HT1080 (cell line): ENCODE measurements at regions not wholly inside any gene's neighbourhood (a gene's known extent, or its start where the extent isn't known, plus 50 kb on each side); places are given as distances from the start of the nearest gene placed in this dataset.

Experiments
- DNase-seq: peaks from one replicate; pipeline ENCODE4 v3.0.0-alpha.2; 2015; ENCODE audit warnings: low read depth

DNA sequence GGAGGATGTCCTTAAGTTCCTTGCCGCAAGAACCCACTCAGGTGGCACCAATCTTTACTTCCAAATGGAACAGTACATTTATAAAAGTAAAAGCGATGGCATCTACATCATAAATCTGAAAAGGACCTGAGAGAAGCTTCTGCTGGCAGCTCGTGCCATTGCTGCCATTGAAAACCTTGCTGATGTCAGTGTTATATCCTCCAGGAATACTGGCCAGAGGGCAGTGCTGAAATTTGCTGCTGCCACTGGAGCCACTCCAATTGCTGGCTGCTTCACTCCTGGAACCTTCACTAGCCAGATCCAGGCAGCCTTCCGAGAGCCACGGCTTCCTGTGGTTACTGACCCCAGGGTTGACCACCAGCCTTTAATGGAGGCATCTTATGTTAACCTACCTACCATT, 191.7 kb downstream of the TRIM27 start:
- DNase-seq, result no peak

DNA sequence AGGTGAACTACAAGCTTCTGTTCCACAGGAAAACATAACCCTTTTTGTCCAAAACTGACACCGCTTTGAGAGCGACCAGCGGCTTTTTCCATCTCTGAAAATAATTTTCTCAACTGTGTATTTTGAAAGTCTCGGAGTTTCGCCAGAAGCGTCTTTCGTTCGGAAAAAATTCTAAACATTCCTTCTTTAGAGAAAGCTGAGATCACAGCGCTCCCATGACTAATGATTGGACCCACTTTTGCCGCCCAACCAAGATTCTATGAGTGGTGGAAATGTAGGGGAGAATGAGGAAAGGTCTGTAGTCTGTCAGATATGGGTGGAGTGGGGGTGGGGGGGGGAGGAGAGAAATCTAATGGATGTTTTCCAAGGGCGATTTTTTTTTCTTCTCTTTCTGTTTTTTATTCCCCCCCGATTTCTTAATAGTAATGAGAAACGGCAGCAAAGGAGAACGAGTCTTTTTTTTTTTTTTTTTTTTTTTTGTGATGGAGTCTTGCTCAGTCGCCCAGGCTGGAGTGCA, 189.3 kb downstream of the TRIM27 start:
- DNase-seq, result no peak

DNA sequence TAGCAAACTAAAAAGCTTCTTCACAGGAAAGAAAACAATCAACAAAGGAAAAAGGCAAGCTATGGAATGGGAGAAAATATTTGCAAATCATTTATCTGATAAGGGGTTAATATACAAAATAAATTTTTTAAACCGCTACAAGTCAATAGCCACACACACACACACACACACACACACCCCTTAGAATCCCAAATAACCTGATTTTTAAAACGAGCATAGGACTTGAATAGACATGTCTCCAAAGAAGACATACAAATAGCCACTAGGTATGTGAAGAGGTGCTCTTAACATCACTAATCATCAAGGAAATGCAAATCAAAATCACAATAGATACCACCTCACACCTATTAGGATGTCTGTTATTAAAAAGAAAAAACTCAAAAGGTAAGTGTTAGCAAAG, 187.7 kb downstream of the TRIM27 start:
- no peak for DNase-seq

DNA sequence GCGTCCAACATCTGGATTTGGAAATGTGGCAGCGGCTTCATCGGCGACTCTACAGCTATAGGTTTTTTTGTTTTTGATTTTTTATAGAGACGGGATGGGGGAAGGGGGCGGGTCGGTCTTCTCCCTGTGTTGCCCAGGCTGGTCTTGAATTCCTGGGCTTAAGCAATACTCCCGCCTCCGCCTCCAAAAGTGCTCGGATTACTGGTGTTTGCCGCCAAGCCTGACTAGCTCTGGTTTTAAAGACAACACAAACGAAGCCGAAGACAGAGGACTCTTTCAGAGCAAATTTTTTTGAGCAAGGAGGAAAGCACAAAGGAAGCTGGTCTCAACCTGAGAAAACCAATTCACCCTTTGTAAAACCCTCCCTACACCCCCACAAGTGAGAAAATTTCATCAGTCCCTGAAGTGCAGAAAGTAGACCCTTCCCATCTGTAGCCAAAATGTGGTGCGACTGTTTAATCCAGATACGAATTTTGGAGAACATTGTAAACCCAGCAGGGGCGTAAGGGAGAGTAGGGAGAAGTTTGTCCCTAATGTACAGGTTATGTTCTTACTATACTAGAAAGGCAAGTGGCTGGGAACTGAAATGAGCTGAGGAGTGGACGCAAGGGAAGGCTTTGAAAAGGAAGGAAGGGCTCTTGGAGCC, 185.9 kb downstream of the TRIM27 start:
- no peak for DNase-seq

DNA sequence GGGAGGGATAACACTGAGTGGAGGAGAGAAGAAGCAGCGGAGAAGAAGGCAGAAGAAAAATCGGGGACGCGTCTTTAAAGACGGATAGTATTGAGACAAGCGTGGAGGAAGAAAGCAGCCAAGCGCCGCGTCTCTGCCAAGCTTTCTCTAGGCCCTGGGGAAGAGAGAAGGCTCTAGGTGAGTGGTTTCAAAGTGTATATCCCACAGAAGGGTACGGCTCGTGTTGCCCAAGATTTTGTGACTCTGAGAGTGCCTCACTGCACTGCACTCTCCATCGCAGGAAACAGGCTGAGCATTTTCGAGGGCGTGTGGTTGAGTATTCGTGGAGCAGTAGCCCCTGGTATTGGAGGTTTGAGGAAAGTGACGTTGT, 185.4 kb downstream of the TRIM27 start:
- no peak for DNase-seq

DNA sequence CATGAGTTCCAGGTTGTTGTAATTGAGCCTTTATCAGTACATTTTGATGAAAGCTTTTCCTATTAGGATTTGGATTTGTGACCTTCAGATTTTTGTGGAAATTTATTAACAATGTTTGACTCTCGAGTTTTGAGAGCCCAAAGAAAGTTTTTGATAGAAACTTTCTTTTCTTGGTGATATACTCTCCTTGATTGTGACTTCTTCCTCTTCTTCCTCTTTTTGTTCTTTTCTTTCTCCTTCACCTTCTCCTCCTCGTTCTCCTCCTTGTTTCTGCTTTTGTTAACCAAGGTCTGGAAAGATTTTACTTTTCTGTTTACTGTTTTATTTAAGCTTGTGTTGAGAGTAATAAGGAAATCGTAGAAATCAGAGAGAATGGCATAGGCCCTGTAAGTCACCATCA, 182.4 kb downstream of the TRIM27 start:
- no peak for DNase-seq

DNA sequence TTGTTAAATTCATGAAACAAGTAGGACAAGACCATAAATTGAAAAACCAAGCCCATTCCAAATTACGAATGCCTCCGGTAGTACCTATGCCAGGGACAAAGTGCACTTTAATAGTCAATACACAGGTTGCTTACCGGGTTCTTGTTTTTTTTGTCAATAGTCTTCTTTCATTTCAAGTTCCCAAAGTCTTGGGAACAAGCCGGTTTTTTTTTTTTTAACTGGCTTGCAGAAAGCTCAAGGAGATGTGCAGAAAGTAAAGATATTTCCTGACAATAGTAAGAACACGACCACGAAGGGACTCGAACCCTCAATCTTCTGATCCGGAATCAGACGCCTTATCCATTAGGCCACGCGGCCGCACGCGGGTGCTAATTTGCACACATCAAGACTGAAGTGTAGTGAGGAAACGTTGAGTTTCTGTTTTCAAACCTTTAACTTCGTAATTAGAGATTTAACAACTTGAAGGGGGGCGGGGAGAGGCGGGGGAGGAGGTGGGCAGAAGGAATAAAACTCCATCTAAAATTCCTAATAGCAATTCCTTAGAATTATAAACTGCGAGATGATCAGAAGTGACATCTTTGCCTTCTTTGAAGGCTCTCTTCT, 181.0 kb downstream of the TRIM27 start:
- DNase-seq, result peak; percentile 96

DNA sequence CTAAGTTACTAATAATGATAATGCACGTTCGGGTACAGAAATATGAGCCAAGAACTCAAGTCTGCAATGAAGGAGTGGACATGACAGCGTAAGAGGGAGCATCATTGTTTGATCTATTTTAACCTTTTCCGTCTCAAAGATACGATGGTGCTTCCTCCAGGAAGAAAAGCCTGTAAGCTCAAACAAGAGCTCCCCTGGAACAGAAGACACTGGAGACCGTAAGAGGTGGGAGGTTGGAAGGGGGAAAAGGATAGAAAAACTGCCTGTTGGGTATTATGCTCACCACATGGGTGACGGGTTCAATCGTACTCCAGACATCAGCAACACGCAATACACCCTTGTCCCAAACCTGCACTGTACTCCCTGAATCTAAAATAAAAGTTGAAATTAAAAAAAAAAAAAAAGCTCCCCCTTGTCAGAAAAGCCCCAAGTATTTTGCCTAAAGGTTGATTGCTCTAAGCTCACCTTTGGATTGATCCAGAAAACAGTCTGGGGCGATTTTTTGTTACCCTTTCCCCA, 180.5 kb downstream of the TRIM27 start:
- no peak for DNase-seq

DNA sequence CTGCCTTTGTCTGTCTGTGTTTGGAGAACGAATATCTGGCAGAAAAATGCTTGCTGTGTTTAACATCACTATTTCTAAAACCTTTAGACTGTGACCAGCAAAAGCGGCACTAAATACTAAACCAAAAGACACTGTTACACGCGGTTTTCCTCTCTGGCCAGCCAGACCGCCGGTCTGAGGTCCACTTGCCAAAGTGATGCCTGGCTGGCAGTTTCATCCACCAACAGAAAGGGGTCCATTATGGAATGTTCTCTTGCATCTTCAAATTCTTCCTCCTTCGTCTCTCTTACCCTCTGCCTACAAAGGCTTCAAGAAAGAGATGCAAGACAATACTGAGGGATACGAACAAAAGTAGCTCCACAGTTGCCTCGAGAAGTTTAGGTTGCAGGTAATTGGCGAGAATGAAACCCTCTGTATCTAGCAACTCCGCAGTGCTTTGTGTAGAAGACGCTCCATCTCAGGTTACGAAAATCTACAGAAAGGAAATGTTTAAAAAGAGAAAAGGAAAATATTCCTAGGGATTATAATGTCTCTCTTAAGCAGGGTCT, 176.6 kb downstream of the TRIM27 start:
- DNase-seq, result no peak

DNA sequence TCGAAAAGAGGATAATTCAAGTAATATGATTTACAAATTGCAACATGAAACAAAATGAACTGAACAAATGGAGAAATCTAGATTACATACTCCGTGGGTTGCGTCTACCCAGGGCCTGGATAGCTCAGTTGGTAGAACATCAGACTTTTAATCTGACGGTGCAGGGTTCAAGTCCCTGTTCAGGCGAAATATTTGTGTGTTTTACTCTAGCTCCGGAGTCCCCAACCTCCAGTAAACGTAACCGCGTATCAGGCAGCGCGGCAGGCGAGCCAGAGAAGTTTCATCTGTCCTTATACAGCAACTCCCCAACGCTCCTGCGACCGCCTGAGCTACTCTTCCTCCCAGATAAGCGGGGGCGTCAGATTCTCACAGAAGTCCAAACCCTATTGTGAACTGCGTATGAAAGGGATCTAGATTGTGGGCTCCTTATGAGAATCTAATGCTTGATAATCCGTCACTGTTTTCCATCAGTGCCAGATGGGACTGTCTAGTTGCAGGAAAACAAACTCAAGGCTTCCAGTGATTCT, 176.1 kb downstream of the TRIM27 start:
- DNase-seq, result peak; percentile 97

DNA sequence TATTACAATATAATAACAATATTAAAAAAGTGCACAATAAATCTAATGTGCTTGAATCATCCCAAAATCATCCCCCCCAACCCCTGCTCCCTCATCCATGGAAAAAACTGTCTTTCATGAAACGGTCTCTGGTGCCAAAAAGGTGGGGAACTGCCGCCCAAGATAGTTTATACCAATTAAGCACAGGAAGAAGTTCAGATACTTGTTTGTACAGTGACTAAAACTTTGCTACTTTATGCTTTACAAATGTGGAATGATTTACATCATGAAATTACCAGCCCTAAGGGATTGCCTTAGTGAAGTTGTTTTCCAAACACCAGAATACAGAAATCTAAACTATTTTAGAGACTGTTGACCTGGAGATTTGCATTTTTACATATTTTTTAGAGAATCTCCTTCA, 175.6 kb downstream of the TRIM27 start:
- no peak for DNase-seq

DNA sequence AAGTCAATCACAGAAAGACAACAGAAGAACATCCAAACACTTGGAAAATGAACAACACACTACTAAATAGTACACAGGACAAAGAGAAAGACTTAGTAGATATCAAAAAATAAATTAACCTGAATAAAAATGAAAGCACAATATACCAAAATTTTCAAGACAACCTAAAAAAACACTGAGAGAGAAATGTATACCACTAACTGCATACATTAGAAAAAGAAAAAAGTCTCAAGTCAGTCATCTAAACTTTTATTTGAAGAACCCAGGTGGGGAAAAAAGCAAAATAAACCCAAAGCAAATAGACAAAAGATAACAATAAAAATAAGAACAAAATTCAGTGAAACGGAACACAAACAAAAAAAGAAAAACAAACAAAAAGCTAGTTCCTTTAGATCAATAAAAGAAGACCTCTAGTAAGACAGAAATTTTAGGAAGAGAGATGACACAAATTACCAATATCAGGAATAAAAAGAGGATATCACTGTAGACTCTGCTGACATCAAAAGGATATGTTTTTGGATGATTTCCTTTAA, 172.8 kb downstream of the TRIM27 start:
- DNase-seq, result no peak

DNA sequence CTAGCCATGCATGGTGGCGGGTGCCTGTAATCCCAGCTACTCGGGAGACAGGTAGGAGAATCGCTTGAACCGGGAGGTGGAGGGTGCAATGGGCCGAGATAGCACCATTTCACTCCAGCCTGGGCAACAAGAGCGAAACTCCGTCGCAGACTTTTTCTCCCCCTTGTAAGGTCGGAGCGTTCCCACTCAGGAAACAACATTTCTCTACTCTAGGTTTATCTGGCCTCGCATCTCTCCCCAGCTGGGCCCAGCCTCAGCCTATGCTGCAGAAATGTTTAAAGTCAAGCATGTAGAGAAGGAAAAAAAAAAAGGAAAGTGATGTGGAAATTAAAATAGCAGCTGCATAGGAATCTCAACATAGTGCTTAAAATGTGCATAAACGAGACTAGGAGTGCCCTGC, 172.3 kb downstream of the TRIM27 start:
- DNase-seq, result no peak

DNA sequence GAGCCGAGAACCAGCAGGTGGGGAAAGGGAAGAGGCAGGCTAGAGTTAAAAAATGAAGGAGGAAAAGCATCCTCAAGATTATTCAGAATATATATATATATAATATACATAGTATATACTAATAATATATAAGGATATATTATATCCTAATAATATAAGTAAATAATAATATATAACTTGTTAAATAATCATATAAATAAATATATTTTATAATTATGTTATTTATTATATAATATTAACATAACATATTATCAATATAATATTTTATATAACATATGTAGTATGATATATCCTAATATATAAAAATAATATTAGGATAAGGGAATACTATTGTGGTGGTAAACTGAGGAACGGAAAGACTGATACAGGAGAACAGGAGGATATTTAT, 171.8 kb downstream of the TRIM27 start:
- no peak for DNase-seq

DNA sequence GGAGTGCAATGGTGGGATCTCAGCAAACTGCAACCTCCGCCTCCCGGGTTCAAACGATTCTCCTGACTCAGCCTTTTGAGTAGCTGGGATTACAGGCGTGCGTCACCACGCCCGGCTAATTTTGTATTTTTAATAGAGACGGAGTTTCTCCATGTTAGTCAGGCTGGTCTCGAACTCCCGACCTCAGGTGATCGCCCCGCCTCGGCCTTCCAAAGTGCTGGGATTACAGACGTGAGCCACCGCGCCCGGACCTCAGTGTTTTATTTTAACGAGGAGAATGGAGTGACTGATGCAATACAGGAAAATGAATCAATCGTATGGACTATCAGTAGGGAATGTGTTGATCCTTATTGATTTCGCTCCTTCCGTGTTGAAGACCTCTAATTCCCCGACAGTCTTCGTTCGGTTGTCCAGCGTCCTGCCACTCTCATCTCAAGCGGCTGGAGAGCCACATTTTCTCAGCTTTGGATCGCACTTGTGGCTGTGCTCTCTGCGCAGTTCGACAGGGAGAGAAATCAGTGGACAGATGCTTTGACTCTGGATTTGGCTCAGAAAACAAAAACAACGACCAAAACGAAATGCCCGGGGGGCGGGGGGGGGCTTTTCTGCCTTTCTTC, 166.2 kb downstream of the TRIM27 start:
- DNase-seq, result peak; percentile 73

DNA sequence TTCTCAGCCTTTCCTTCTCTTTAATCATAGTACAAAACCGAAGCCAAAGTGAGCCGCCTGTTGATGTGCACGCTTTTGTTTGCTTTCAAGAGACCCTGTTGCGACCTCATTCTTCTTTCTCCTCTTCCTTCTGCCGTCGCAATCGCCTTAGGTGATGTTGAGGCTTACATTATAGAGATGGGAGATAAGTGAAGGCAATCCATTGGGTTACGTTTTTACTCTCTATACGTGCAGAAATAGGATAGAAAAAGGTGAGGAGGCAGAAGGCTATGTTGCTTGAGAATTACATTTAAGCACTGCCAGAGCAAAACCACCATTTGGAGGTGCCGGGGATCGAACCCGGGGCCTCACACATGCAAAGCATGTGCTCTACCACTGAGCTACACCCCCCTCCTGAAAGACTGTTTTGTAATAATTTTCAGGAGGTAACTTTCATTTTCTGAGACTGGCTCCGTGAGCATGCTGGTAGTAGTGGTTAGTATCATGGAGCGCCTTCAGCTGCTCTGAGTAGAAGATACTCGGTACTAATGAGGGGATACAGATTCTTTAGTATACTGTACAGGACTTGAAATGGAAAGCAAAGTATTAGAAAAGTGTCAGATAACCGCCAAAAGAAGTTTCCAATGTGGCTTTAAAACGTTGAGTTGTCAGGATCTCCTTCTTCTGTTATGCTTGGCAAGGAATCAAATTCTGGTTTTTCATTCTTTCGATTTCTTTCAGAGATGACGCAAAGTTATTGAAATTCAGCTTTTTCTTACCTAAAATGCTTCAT, 165.6 kb downstream of the TRIM27 start:
- peak; percentile 92 for DNase-seq

DNA sequence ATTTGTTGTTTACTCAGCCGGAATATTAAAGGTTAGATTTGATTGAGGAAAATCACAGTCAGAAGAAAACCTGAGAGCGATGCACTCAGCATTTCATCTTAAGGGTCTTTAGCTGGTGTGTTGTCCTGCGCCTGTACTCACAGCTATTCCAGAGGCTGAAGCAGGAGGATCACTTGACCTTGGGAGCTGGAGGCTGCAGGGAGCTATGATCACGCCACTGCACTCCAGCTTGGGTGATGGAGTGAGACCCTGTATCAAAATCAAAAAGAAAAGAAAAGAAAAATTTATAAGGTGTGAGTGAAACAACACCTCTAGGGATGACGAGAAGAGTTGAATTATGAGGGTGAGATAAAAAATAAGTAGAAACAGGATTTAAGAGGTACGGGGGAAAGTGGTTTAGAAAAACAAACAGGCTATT, 165.0 kb downstream of the TRIM27 start:
- DNase-seq, result no peak

DNA sequence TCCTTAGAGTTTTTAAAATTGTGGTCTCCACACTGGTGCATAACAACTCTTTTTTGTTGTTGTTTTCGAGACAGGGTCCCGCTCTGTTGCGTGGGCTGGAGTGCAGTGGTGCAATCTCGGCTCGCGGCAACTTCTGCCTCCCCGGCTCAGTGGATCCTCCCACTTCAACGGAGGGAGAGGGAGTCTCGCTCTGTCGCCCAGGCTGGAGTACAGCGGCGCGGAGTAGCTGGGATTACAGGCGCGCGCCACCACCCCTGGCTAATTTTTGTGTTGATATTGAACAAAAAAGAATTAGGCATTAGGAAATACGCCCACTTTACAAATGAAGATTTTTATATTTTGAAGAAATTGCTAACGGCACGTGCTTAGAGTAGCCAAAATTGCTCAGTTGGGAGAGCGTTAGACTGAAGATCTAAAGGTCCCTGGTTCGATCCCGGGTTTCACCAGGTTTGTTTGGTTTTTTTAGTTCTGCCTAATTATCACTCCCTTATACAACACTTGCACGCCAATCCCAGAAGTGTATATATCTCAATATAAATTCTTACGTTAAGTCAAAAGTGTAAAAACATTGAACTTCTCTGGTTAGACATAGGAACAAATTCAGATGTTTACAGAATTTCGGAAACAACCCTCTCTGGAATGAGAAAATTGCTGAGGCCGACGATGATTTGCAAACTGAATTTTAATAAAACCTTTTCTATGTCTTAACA, 159.6 kb downstream of the TRIM27 start:
- DNase-seq, result peak; percentile 42

DNA sequence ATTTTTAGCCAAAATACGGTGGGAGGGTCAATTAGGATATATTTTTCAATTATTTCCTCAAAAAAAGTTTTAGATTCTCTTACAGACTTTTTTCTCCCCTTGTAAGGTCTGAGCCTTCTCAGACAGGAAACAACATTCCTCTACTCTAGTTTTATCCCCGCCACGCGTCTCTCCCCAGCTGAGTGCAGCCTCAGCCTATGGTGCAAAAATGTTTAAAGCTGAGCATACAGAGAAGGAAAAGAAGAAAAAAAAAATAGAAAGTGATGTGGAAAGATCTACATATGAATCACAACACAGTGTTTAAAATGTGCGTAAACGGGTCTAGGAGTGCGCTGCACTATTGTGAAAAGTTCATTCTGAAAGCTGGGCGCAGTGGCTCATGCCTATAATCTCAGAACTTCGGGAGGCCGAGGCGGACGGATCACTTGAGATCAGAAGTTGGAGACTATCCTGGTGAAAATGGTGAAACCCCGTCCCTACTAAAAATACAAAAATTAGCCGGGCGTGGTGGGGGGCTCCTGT, 159.0 kb downstream of the TRIM27 start:
- no peak for DNase-seq

DNA sequence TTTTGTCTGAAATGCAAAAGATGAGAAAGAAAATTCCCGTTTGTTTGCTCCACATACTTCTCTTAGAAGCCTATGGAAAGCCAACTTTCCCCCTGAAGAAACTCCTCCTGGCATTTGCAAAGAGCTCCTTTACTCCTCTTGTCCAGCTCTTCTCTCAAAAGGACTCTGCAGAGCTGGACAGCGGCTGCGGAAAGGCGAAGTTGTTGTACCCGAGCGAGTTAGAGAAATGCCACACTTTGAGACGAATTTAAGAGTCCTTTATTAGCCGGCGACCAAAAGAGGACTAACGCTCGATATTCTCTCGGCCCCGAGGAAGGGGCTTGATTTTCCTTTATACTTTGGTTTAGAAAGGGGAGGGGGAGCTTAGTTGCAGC, 157.8 kb downstream of the TRIM27 start:
- no peak for DNase-seq
